ENCODE measurements at regions not wholly inside any gene's neighbourhood (a gene's known extent, or its start where the extent isn't known, plus 50 kb on each side); places are given as distances from the start of the nearest gene placed in this dataset.

- TF ChIP-seq CTCF (IDR thresholded peaks at IDR 0.05), result no peak
- no peak for TF ChIP-seq EP300 (IDR thresholded peaks at IDR 0.05)
- TF ChIP-seq POLR2A (IDR thresholded peaks at IDR 0.05), result no peak
Measured at GRCh38 chr20:51132279-51132678, 109.4 kb upstream of the KCNG1 start.
